Eye (tissue), 1 donor: ENCODE measurements at regions not wholly inside any gene's neighbourhood (a gene's known extent, or its start where the extent isn't known, plus 50 kb on each side); places are given as distances from the start of the nearest gene placed in this dataset.

ENCODE experiments used
- DNase-seq: peaks from one replicate; pipeline ENCODE4 v3.0.0-alpha.2; 2015

DNA sequence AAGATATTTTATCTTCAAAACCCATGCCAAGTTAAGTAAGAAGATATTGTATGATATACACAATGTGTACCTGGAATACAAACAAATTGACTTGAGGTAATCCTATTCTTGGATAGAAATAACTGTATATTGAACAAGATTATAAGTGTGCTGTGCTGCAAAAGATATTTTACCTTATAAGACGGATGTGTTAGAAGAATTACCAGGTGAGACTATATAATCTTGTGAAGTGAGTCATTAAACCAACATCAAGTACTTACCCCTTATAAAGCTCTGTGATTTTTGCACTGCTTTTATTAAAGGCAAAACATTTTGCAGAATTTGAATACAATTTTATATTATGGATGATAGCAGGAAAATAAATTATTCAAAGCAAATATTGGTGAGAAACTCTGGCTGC, 570.0 kb downstream of the MMUT start:
- DNase-seq, result no peak

DNA sequence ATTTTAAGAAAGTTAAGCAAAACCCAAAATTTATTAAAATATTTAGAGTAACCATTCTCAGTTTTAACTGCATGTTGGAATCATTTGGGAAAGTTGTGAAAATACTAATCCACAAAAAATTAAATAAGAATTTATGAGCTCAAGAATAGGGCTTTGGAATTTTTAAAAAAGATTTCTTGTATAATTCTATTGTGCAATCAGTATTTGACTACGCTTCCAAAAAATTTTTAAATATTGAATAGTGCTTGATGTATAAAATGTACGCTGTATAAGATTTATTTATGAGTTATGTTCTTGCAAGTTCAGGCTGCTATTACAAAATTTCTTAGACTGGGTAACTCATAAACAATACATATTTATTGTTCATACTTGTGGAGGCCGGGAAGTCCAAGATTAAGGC, 571.7 kb downstream of the MMUT start:
- DNase-seq, result no peak

DNA sequence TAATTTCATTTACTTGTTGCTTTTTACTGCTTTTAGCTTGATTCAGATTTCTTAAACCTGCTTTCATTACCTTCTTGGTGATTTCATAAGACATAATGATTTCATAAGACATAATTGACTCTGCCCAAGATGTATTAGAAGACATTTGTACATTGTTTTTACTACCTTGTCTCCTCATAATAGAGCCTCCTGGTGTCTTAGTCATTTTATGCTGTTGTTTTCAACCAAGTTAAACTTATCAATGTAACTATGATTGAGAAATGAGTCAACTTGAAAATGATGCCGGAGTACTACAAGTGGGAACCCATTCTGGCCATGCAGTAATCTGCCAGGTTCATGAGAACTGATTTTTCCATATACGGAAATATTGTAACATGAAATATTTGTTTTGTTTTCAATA, 573.6 kb downstream of the MMUT start:
- no peak for DNase-seq

DNA sequence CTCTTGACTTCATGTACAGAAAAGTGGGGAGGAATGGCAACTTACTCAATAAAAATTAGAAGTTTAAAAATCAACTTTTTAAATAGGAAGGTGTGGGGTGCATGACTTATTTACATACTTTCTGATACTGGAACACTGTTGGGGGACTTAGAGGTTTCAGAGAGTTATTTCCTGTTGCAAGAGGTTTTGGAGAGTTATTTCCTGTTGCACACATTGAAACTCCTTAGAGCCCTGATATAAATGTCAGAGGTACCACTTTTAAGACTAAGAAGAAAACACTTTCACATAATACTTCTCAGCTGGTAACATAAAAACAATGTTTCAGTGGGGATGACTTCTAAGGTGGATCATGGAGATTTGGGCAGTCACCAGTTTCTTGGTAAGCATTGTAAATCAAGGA, 579.9 kb downstream of the MMUT start:
- DNase-seq, result no peak

DNA sequence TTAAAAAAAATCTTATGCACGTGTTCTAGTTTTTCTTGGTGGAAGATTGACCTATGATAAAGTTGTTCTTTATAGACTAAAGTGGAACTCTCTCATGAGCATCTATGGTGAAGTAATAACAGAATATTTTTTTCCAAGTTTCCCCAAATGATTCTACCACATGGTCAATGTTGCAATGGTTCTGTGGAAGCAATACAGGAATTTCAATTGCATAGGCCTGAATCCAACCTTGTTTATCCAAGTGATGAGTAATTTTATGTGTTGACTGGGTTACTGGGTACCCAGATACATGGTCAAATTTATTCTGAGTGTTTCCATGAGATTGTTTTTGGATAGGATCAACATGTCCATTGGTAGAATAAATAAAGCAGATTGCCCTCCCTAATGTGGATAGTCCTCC, 581.5 kb downstream of the MMUT start:
- DNase-seq, result no peak

DNA sequence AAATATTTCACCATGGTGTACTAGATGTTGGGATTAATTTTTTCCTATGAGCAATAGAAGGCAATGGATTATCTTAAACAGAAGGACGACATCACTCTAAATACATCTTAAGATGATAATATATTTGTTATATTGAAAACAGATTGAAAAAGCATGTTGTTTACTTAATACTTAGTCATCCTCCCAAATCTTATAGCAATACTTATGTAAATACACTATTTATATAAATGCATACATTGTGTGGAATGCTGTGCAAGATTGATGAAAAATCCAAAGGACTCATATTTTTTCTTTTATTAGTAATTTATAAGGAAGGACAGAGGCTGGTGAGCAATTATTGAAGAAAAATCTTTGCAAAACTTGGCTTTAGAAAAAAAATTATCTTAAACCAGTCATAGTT, 593.5 kb downstream of the MMUT start:
- no peak for DNase-seq

DNA sequence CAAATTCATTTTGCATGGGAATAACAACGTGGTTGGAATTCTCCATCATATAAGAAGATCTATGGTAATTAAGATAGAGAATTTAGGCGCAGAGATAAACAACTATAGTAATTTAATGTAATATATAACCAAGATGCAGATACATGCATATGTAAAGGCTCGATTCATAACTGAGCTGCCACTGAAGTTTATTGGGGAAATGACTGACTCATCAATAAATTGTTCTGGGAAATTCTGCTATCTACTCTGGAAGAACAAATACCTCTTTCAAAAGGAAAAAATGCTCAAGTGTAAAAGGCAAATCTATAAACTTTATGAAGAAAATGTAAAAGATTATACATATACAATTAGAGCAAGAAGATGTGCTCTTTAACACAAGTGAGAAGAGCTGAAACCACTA, 596.4 kb downstream of the MMUT start:
- no peak for DNase-seq

DNA sequence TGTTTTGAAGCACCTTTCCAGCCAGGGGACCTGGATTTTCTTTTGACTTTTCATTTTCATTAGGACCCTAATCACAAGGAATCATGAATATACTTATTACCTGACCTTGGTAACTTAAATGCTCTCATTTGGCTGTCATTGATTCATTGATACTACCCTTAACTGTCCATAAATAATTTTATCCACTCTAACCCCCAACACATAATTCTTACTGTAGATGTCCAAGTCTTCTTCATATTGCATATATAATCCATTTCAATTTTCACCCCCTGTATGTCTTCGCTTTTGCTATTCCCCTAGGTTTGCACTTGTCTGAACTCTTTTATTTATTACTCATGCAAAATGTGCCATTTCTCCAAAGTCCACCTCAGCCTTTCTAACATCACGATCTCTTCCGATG, 602.9 kb downstream of the MMUT start:
- no peak for DNase-seq

DNA sequence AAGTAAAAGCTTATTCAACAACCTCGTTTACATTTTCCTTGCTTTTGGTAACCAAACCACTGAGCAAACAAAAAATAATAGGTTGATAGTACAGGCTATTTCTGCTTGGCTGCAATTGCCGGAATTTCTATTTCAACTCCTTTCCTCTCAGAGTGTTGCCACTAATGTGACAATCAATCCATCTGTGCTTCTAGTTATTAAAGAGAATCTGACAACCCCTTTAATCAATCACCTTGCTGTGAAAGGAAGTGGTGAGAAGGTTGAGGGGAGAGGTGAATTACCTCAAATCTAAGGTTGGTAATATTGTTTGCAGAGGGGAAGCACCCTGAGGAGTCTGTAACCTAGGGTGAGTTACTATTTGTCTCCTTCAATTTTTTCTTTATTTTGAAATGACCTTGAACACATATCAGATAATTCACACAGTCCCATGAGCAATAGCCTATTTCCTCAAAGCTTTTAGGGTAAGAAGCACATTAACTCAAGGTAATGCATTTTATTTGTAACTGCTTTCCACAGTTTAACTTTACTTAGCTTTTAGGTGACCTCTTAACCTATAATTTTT, 603.4 kb downstream of the MMUT start:
- no peak for DNase-seq

DNA sequence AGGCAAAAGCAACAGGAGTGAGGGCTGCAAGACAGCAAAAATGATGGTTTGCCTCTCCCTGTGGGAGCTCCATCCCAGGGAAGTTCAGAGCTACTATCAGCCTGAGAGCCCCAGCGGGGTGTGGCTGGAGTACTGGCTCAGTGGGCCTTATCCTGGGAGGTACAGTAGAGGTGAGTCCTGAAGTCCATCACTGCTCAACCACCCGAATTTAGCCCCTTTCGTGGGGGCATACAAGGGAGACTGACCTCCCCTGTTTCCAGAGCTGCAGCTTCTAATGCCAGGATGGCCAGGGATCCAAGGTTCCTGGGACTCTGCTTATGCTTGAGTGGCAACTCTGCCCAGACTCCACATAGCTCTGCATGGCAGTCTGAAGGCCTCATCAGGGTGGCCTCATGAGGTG, 617.8 kb downstream of the MMUT start:
- DNase-seq, result no peak

DNA sequence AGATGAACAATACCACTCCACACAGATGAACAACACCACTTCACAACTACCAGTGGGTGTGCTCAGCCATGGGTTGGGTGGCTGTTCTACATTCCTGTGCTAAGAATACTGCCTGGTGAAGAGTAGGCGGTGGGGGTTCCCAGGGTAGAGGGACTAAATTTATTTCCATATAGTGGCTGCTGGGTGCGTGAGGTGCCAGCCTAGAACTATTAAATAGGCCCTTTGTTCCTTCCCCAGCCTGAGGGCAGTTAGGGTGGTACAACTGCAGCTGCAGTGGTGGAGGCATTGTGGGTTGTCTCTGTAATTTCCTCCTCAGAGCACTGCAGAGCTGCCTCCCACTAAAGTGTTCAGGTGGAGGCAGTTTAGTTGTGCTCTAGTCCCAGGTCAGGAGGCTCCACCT, 618.4 kb downstream of the MMUT start:
- no peak for DNase-seq

DNA sequence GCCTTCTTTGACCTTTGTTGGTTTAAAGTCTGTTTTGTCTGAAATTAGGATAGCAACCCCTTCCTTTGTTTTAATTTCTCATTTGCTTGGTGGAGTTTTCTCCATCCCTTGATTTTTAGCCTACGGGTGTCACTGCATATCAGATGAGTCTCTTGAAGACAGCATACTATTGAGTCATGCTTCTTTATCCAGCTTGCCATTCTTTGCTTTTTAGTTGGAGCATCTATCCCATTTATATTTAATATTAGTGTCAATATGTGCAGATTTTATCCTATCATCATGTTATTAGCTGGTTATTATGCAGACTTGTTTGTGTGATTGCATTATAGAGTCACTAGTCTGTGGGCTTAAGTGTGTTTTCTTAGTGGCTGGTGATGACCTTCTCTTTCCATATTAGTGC, 622.2 kb downstream of the MMUT start:
- DNase-seq, result no peak

DNA sequence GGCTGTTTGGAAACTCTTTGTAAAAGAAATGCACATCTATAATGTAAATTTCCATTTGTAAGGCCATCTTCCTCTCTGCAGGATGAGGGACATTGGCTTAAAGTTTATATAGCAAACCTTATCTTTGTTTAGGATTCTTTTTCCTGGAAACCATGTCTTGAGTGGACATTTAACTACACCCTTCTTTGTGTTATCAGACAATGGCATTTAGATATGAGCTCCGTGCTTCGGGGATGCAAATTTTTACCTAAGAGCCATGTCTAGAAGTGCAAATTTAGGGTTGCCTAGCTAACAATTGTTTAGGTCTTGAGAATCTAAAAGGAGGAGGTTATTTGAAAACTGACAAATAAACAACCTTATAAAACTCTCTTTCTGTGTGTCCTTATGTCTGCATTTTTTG, 623.8 kb downstream of the MMUT start:
- DNase-seq, result no peak

DNA sequence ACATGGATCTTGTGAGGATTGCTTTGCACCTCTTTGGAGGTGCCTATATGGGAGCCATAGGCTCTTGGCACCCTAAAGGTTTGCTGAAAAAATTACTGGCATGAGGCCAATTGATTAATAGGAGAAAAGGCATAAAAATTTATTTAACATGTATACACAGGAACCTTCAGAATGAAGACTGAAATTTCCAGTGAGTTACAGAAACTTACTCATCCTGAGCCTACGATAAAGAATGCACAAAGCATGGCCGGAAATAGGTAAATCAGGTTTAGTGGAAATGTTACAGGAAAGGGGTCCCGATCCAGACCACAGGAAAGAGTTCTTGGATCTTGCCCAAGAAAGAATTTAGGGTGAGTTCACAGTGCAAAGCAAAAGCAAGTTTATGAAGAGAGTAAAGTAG, 625.3 kb downstream of the MMUT start:
- DNase-seq, result no peak

DNA sequence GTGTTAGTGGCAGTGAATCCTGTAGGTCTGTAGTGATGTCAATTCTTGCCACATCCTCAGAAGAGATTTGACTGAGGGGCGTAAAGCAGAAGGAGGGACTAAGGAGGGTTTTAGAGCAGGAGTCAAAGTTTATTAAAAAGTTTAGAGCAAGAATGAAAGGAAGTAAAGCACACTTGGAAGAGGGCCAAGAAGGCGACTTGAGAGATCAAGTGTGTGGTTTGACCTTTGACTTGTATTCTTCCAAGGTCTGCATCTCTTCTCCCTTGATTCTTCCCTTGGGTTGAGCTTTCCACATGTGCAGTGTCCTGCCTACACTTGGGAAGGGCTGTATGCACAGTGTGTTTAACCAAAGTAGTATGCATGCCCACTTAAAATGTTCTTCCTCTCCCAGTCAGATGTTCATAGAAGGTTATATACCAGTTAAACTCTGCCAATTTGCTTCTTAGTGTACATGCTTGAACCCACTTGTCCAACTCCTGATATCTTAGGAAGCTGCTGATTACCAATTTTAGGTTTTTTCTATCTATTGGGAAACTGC, 627.6 kb downstream of the MMUT start:
- no peak for DNase-seq

DNA sequence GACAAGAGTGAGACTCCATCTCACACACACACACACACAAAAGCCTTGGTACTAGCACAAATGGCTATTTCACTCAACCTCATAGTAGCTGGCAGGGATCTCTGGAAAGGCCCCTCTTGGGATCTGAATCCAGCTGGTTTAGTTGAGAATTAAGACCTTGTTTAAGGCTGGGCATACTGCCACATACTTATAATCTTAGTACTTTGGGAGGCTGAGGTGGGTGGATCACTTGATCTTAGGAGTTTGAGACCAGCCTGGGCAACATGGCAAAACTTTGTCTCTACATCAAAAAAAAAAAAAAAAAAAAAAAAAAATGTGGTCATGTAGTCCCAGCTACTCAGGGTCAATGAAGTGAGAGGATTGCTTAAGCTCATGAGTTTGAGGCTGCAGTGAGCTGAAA, 628.3 kb downstream of the MMUT start:
- DNase-seq, result no peak

DNA sequence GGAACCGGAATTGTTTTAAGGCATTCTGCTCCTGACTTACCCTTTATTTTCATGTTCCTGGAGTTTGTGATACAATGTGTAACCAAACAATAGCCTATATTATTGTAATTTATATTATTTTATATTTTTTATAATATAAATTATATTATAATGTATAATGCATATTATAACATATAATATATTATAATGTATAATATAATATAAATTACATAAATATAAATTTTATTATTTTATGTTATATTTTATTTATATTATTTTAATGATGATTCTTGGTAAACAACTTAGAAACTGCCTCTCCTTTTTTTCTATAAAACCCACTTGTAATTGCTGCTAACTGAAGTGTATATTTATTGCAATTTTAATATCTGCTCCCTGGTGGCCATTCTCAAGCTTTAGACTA, 629.1 kb downstream of the MMUT start:
- DNase-seq, result no peak

DNA sequence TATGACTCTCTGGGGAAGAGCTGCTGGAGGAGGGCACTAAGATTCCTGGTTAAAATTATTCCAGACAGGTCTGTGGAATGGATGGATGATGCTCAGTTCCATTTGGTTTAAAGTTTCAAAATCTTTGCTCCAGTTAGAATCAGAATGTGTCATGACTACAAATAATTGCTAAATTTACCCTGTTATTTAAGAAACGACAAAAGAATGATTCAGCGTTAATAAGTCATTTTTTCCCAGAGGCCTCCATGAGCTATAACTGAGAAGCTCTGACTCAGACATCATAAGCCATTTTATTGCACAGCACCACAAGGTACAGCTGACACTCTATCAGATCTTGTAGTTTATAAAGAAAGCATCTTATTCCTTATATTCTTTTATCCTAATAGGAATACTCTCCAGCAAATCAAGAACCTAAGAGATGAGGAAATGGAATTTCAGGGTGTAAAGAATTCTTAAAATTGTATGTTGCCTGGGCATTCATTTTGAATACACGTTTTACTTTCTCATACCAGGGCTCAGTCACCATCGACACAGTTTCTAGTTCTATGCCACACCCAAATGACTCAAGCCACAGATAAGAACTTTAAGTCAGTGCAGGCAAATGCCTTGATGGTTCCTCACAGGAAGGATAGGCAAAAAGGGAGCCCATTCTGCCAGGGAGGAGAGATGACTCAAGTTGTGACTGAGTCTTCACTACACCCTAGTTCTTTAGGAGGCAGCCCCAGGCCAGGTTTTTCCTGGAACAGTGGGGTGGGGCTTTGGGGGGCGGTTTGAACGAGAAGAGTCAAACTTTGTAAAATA, 636.0 kb downstream of the MMUT start:
- peak; percentile 9 for DNase-seq

DNA sequence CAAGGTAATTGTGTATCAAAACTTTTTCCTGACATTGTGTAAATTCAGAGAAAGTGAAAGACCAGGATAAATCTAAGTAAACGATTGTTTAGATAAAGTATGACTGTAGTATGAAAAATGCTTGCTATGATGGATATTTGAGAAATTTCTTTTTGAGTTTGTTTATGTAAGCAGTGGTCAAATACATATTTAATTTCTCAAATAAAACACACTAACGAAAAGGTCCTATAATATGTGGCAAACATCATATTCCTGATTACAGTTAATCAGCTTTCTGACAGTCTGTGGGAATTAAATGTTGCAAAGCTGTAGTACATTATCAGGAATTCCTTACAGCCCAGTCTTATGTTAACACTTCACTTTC, 636.9 kb downstream of the MMUT start:
- no peak for DNase-seq

DNA sequence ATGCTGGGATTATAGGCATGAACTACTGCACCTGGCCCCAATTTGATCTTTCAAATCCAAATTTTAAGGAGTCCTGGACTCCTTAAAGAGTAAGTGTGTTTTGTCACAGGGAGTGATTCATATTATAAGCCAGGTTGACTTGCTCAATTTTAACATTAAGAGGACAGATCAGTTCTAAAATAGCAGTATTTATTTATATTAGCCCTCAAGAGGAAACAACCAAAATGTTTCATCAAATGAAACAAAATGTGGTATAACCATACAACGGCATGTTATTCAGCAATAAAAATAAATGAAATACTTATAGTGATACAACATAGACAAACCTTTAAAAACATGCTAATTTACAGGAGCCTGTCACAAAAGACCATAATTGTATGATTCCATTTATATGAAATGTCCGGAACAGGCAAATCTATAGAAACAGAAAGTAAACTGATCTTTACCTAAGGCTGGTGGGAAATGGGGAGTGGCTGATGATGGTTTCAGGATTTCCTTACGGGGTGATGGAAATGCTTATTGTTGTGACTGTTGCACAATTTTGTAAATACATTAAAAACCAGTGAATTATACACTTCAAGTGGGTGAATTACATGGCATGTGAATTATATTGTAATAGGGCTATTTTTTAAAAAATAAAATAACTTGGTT, 637.4 kb downstream of the MMUT start:
- no peak for DNase-seq

DNA sequence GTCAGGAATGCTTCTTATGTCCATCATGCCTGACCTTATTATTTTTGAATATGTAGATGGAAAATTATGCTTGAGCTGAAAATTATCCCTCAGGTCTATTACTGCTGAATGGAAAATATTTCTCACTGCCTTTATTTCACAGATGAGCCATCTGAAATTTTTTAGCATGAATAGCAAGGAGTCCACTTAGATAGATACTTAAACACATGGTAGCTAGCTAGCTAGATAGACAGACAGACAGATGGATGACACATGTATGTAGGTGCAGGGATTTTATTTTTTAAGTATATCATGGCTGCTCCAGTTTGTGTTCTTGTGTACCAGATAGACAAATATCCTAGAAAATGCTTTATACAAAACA, 645.0 kb downstream of the MMUT start:
- no peak for DNase-seq

DNA sequence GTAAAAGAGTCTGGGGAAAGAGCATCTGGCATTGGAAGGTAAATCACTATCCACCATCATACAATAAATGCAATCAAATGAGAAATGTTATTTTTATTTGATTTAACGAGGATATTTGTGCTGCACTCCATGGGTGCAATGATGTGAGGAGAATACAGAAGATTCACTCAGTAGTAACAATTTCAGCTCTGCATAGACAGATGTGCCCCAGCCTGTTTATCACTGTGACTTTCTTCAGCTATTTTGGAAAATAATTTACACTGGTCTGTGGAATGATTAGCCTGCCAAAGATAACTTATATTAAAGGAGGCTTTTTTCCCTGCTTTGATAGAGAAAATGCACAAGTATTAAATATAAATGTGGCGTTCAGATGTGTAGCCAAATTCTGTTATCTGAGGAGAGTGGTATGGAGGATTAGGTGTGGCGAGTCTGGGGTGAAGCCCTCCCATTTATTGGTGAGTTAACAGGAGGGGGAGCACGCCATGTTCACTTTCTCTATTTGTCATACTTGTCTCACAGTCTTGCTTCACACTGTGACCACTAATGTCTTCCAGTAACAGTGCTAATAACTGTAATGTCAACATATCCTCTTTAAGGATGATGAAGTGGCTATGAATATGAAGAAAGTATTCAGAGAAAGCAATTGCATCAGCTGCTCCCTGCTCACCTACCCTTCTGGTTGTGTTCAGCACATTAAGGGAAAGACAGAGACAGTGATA, 645.6 kb downstream of the MMUT start:
- DNase-seq, result no peak

DNA sequence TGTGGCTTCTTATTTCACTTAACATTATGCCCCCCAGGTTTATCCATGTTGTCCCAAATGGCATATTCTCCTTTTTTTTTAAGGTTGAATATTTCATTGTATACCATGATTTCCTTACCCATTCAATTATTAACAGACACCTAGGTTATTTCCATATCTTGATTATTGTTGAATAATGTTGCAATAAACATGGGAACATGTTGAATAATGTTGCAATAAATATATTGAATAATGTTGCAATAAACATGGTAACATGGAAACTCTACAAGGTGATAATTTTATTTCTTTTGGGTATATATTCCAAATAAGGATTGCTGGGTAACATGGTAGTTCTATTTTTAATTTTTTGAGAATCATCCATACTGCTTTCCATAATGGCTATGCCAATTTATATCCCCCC, 648.1 kb downstream of the MMUT start:
- no peak for DNase-seq

DNA sequence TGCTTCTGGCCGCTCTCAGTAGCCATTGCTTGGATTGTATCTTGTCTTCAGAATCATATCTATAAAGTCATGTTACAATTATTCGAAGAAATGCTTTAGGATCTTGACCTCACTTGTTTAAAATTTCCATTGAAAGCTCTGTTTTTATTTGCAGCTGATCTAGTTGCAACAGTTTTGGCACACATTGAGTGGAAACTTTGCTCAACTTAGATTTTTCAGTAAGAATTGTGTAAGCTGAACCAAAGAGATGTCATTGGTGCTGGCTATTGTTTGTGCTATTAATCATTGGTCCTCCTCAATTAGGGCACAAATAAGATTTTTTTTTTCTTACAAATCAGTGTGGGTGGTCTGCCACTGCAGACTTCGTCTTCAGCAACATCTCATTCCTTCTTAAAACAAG, 649.2 kb downstream of the MMUT start:
- no peak for DNase-seq
